ENCODE measurements at regions not wholly inside any gene's neighbourhood (a gene's known extent, or its start where the extent isn't known, plus 50 kb on each side); places are given as distances from the start of the nearest gene placed in this dataset.

DNA sequence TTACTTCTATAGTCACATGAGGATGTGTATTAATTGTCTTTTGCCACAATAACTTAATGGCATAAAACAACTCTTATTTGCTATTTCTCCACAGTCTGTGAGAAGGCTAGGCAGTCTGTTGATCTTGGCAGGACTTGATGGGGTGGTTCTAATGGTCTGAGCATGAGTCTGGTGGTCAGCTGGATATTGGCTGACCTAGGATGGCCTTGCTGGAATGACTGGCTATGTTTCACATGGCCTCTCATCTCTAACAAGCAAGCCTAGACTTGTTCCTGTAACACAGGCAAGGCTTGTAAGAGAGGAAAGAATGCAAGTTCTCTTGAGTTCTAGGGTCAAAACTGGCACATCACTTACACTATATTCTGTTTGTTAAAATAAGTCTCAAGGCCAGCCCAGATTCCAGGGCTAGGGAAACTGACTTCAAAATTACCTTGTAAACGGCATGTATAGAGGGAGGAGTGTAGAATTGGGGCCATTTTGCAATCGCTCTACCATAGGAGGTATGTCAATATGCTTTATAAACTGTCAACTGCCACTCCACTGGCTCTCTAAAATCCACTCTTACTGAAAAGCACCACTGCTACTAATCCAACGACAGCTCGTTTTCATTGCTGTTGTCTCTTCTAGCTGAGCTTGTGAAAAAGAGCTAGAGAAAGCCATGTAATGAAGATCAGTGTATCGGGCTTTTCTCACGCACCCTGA lies 325.0 kb upstream of the PKDCC start:
- H3K9me3 Mint-ChIP-seq, result no peaks in the 10 kb centered on the region
- intact Hi-C loops (cut with micrococcal nuclease), result no loop called here
- DNase-seq, result no peak
- no peak overlapping the region for H3K4me3 Mint-ChIP-seq
- H3K27ac Mint-ChIP-seq, result no peak overlapping the region
- H3K4me1 Mint-ChIP-seq, result no peaks in the 10 kb centered on the region
- H3K27me3 Mint-ChIP-seq, result no peaks in the 10 kb centered on the region
- H3K36me3 Mint-ChIP-seq (ENCODE audit: low read depth), result no peaks in the 10 kb centered on the region

- H3K4me1 Mint-ChIP-seq, result no peaks in the 10 kb centered on the region
- H3K27me3 Mint-ChIP-seq, result no peaks in the 10 kb centered on the region
- H3K9me3 Mint-ChIP-seq, result no peaks in the 10 kb centered on the region
- H3K4me3 Mint-ChIP-seq, result no peak overlapping the region
- no peak overlapping the region for H3K27ac Mint-ChIP-seq
- no peak for DNase-seq
- H3K36me3 Mint-ChIP-seq (ENCODE audit: low read depth), result no peaks in the 10 kb centered on the region
- intact Hi-C loops (cut with micrococcal nuclease), result no loop called here
These were observed 324.3 kb upstream of the PKDCC start for GRCh38 chr2:41723526-41723925.

GRCh38 chr2:41724465-41724864 lies 323.4 kb upstream of the PKDCC start:
- Mint-ChIP-seq H3K27ac (no peak overlapping the region), H3K9me3 (no peaks in the 10 kb centered on the region), H3K4me1 (no peaks in the 10 kb centered on the region), H3K27me3 (no peaks in the 10 kb centered on the region), H3K36me3 (ENCODE audit: low read depth) (no peaks in the 10 kb centered on the region), H3K4me3 (no peak overlapping the region)
- intact Hi-C loops (cut with micrococcal nuclease), result no loop called here
- DNase-seq, result no peak

- no peaks in the 10 kb centered on the region for H3K9me3 Mint-ChIP-seq
- H3K27ac Mint-ChIP-seq, result no peak overlapping the region
- no peaks in the 10 kb centered on the region for H3K27me3 Mint-ChIP-seq
- no peaks in the 10 kb centered on the region for H3K4me1 Mint-ChIP-seq
- DNase-seq, result no peak
- H3K36me3 Mint-ChIP-seq (ENCODE audit: low read depth), result no peaks in the 10 kb centered on the region
- intact Hi-C loops (cut with micrococcal nuclease), result no loop called here
- no peak overlapping the region for H3K4me3 Mint-ChIP-seq
These were observed 321.9 kb upstream of the PKDCC start for GRCh38 chr2:41725901-41726300.

DNA sequence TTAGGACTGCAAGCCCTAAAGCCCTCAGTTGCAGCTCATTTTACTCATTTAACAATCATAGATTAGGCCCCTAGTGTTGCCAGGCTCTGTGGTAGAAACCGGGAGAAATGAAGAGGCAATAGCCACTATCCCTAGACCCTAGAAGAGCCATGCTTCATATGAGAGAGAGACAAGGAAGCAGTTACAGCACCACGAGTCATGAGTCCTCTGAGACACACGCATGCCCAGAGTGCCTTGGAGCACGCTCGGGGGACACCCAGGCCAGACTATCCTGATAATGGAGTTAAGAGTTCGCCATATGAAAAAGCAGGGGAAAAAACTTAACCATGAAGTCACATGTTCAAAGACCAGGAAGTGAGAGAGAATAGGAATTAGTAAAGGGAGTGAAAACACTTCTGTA lies 321.5 kb upstream of the PKDCC start:
- H3K27me3 Mint-ChIP-seq, result no peaks in the 10 kb centered on the region
- no peaks in the 10 kb centered on the region for H3K9me3 Mint-ChIP-seq
- no peak overlapping the region for H3K4me3 Mint-ChIP-seq
- DNase-seq, result no peak
- H3K4me1 Mint-ChIP-seq, result no peaks in the 10 kb centered on the region
- H3K27ac Mint-ChIP-seq, result no peak overlapping the region
- intact Hi-C loops (cut with micrococcal nuclease), result no loop called here
- H3K36me3 Mint-ChIP-seq (ENCODE audit: low read depth), result no peaks in the 10 kb centered on the region

DNA sequence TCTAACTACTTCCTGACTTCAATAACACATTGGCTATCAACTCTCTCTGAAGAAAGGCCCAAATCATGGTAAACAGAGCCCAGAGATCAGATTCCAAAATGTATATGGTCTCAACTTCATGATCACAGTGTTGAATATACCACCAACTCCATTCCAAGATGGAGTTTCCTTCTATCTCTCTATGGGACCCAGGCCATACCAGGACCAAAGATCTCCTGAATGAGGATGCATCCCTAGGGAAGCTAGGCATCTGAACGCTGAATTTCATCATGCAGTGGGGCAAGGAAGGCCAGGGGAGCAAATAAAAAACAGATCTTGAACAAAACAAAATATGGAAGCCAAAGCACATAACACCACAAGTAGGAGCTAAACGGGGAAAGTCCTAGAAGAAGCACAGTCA lies 320.7 kb upstream of the PKDCC start:
- DNase-seq, result no peak
- H3K27ac Mint-ChIP-seq, result no peak overlapping the region
- no peaks in the 10 kb centered on the region for H3K27me3 Mint-ChIP-seq
- no peaks in the 10 kb centered on the region for H3K4me1 Mint-ChIP-seq
- intact Hi-C loops (cut with micrococcal nuclease), result no loop called here
- no peaks in the 10 kb centered on the region for H3K36me3 Mint-ChIP-seq (ENCODE audit: low read depth)
- no peaks in the 10 kb centered on the region for H3K9me3 Mint-ChIP-seq
- H3K4me3 Mint-ChIP-seq, result no peak overlapping the region

DNA sequence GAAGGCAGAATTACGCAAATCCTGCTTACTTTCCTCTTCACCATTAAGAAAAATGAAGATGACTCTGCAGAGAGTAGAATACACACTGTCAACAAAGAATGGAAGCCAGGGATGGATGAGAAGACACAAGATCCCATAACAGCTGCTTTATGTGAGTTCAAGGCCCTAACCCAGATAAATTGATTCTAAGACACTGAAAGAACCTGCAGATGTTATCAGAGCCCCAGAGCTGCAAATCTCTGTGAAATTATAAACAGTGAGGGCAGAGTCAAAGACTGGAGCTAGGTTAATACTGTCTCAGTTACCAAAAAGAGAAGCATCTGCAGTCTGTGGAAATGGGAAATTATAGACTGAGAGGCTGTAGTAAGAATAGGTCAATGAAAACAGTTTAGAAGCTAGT lies 320.1 kb upstream of the PKDCC start:
- Mint-ChIP-seq H3K27me3 (no peaks in the 10 kb centered on the region), H3K36me3 (ENCODE audit: low read depth) (no peaks in the 10 kb centered on the region), H3K27ac (no peak overlapping the region), H3K4me1 (no peaks in the 10 kb centered on the region), H3K9me3 (no peaks in the 10 kb centered on the region), H3K4me3 (no peak overlapping the region)
- no peak for DNase-seq
- intact Hi-C loops (cut with micrococcal nuclease), result no loop called here

GRCh38 chr2:41728788-41729338 lies 319.0 kb upstream of the PKDCC start:
- no peak overlapping the region for H3K27ac Mint-ChIP-seq
- H3K36me3 Mint-ChIP-seq (ENCODE audit: low read depth), result no peaks in the 10 kb centered on the region
- H3K27me3 Mint-ChIP-seq, result no peaks in the 10 kb centered on the region
- intact Hi-C loops (cut with micrococcal nuclease), result no loop called here
- no peaks in the 10 kb centered on the region for H3K9me3 Mint-ChIP-seq
- no peaks in the 10 kb centered on the region for H3K4me1 Mint-ChIP-seq
- H3K4me3 Mint-ChIP-seq, result no peak overlapping the region
- no peak for DNase-seq

DNA sequence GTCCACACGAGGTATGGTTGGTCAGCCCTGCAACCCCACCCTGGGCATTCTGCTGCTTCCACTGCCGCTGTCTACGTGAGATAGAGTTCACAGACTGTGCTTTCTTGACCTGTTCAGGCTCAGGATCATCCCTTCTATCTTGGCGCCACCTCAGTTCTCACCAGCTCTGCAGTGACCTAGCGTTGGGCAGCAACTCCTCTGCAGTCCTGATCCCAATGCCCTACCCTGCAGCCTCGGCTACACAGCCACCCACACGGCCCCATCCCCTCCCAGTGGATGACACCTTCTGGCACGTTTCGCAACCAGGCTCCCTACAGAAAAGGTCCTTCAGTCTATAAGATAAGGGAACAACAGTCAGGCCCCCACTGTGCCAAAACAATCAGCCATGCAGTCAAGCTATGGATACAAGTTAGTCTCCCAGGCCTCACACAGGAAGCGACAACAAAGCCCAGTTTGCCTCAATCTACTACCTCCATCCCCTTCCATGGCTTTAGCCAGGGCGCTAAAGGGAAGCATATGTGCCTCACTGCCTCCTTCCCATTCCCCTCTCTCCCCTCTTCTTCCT lies 317.9 kb upstream of the PKDCC start:
- Mint-ChIP-seq H3K9me3 (no peaks in the 10 kb centered on the region), H3K27me3 (peaks cover 3% of the 10 kb centered on the region), H3K27ac (no peak overlapping the region), H3K4me1 (no peaks in the 10 kb centered on the region), H3K36me3 (ENCODE audit: low read depth) (no peaks in the 10 kb centered on the region), H3K4me3 (no peak overlapping the region)
- intact Hi-C loops (cut with micrococcal nuclease), result no loop called here
- no peak for DNase-seq

DNA sequence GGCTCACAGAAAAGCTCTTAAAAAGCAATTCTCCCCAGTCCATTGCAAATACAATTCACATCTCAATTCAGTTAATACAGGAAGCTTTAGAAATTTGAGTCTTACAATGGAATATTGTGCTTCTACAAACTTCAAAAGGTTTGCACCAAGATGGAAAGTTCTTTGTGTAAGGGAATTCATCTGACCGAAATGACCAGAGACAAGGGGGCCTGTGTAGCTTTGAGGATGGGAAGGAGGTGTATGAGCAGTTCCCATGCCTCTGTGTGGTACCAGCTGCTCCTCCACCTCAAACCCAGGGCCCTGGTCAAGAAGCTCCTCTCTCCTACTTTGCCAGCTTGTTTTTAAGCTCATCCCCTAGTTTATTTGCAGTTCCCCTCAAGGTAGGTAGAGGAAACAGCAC lies 312.8 kb upstream of the PKDCC start:
- Mint-ChIP-seq H3K4me1 (no peaks in the 10 kb centered on the region), H3K9me3 (no peaks in the 10 kb centered on the region), H3K36me3 (ENCODE audit: low read depth) (no peaks in the 10 kb centered on the region), H3K27me3 (peaks cover 3% of the 10 kb centered on the region), H3K4me3 (no peak overlapping the region), H3K27ac (no peak overlapping the region)
- no peak for DNase-seq
- intact Hi-C loops (cut with micrococcal nuclease), result no loop called here

GRCh38 chr2:41735476-41735875 lies 312.3 kb upstream of the PKDCC start:
- H3K36me3 Mint-ChIP-seq (ENCODE audit: low read depth), result no peaks in the 10 kb centered on the region
- H3K4me3 Mint-ChIP-seq, result no peak overlapping the region
- H3K4me1 Mint-ChIP-seq, result no peaks in the 10 kb centered on the region
- intact Hi-C loops (cut with micrococcal nuclease), result no loop called here
- DNase-seq, result no peak
- H3K9me3 Mint-ChIP-seq, result no peaks in the 10 kb centered on the region
- no peak overlapping the region for H3K27ac Mint-ChIP-seq
- peaks cover 3% of the 10 kb centered on the region for H3K27me3 Mint-ChIP-seq

GRCh38 chr2:41736105-41736567 lies 311.7 kb upstream of the PKDCC start:
- intact Hi-C loops (cut with micrococcal nuclease), result no loop called here
- no peaks in the 10 kb centered on the region for H3K36me3 Mint-ChIP-seq (ENCODE audit: low read depth)
- H3K4me1 Mint-ChIP-seq, result no peaks in the 10 kb centered on the region
- DNase-seq, result no peak
- H3K9me3 Mint-ChIP-seq, result no peaks in the 10 kb centered on the region
- H3K27me3 Mint-ChIP-seq, result peaks cover 3% of the 10 kb centered on the region
- no peak overlapping the region for H3K27ac Mint-ChIP-seq
- no peak overlapping the region for H3K4me3 Mint-ChIP-seq

DNA sequence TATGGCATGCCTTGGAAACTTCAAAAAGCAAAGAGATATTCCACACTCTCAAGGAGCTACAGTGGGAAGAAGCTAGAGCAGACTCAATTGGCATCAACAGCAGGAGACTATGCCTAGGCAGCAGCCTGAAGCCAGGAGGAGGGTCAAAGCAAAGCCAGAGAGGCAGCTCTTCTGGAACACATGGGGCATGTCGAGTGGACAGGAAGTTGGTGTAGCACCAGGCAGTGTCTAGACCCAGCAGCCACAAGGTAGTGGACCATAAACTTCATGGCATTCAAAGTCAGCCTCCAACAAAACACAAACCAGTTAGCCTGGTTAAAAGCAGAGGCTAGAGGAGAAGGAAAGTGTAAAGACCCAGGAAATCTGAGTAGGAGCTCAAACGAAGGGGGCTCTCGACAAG lies 311.2 kb upstream of the PKDCC start:
- Mint-ChIP-seq H3K9me3 (no peaks in the 10 kb centered on the region), H3K27me3 (peaks cover 3% of the 10 kb centered on the region), H3K4me1 (no peaks in the 10 kb centered on the region), H3K36me3 (ENCODE audit: low read depth) (no peaks in the 10 kb centered on the region), H3K27ac (no peak overlapping the region), H3K4me3 (no peak overlapping the region)
- DNase-seq, result no peak
- intact Hi-C loops (cut with micrococcal nuclease), result no loop called here

DNA sequence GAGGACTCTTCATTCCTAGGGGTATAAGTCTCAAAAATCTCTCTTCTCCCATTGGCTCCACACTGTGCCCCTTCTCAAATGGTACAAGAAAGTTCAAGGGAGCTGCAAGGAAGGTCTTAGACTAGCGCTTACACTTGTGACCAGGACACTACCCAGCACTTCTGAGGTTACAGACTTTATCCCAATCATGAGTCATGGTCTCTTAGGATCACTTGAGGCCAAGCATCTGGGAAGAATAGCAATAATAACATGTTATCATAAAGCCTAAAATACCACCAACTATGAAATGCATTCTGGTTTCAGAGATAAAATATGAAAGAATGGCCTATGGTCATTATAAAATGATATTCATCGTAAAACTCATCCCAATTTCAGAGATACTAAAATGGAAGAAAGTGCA lies 309.9 kb upstream of the PKDCC start:
- Mint-ChIP-seq H3K27ac (no peak overlapping the region), H3K9me3 (no peaks in the 10 kb centered on the region), H3K36me3 (ENCODE audit: low read depth) (no peaks in the 10 kb centered on the region), H3K4me3 (no peak overlapping the region), H3K4me1 (no peaks in the 10 kb centered on the region), H3K27me3 (peaks cover 3% of the 10 kb centered on the region)
- DNase-seq, result no peak
- intact Hi-C loops (cut with micrococcal nuclease), result no loop called here

Data from activated CD4-positive, alpha-beta T cell treated with anti-CD3 and anti-CD28 coated beads, Interleukin-2, amount 10 ng/mL, durations not matched to agents 24 days and 14 days (primary cell).